SU-DHL-6 (cell line): ENCODE measurements at regions not wholly inside any gene's neighbourhood (a gene's known extent, or its start where the extent isn't known, plus 50 kb on each side); places are given as distances from the start of the nearest gene placed in this dataset.

Source experiments
- EZH2phosphoT487 ChIP-seq: fragments of 200-600 bp; sonication (generic), shearing (Covaris generic); conservative IDR thresholded peaks from 2 replicates; pipeline ENCODE4 v1.6.1; 2018; ENCODE audit warnings: mild to moderate bottlenecking, antibody characterized with exemption, low read length, moderate library complexity, mixed read lengths
- TF ChIP-seq, protein P1 (sequence below): fragments of 200-600 bp; sonication (generic); IDR thresholded peaks from one replicate; pipeline ENCODE4 v1.5.1; 2017; ENCODE audit warnings: antibody characterized with exemption, mild to moderate bottlenecking, low read length, moderate library complexity; ENCODE audit not compliant: insufficient read depth, poor library complexity, severe bottlenecking

DNA sequence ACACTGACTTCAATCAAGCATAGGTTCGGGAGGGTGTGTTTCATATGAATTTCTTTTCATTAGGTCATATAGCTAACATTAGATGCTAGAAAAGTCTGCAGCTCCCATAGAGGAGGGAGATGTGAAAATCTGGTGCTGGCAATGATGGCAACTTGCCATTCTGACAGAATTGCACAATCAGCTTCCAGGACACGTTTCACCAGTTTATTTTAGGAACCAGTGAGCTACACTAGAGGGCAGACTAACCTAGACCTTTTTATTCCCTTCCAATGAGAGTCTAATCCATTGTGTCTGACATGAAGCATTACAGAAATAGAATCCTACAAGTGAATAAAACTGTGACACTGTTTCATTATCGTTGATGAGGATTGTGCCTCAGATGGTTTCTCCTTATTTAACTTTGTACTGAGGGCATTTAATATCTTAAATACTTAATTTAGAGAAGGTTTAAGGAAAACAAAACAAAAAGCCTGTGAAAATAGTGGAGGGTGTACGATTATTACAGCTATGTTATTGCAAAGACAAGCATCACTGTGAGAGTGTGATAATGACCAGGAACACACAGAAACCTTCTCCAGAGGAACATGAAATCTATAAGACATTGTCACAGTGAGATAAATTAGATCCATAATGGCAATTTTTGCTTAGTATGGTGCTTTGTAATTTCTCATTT is 363.3 kb upstream of the RPS23 start:
- TF ChIP-seq EZH2phosphoT487: no peak
- TF ChIP-seq, protein P1, sequence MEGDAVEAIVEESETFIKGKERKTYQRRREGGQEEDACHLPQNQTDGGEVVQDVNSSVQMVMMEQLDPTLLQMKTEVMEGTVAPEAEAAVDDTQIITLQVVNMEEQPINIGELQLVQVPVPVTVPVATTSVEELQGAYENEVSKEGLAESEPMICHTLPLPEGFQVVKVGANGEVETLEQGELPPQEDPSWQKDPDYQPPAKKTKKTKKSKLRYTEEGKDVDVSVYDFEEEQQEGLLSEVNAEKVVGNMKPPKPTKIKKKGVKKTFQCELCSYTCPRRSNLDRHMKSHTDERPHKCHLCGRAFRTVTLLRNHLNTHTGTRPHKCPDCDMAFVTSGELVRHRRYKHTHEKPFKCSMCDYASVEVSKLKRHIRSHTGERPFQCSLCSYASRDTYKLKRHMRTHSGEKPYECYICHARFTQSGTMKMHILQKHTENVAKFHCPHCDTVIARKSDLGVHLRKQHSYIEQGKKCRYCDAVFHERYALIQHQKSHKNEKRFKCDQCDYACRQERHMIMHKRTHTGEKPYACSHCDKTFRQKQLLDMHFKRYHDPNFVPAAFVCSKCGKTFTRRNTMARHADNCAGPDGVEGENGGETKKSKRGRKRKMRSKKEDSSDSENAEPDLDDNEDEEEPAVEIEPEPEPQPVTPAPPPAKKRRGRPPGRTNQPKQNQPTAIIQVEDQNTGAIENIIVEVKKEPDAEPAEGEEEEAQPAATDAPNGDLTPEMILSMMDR: peak; percentile 35
